Mesenchymal stem cell (in vitro differentiated cells and primary cell): ENCODE measurements at regions not wholly inside any gene's neighbourhood (a gene's known extent, or its start where the extent isn't known, plus 50 kb on each side); places are given as distances from the start of the nearest gene placed in this dataset.

ENCODE experiments used
- DNase-seq: peaks from one replicate; pipeline ENCODE4 v3.0.0-alpha.2; 2013
- H2AFZ ChIP-seq: one replicate; pipeline ENCODE4 v1.6.1; 2013; ENCODE audit warnings: low read depth, mild to moderate bottlenecking, control low read depth, inconsistent platforms, low read length, moderate library complexity
- H2AK5ac ChIP-seq: 2 replicates; pipeline ENCODE4 v1.6.1; 2013; ENCODE audit warnings: low read length, moderate library complexity, mild to moderate bottlenecking, inconsistent platforms; ENCODE audit not compliant: severe bottlenecking
- H2BK120ac ChIP-seq: one replicate; pipeline ENCODE4 v1.6.1; 2013; ENCODE audit warnings: low read depth, mild to moderate bottlenecking, inconsistent platforms, low read length, moderate library complexity
- H2BK12ac ChIP-seq, 2 experiments: one replicate each; pipeline ENCODE4 v1.6.1; 2013; ENCODE audit warnings: inconsistent platforms in 2 of 2, low read length in 2 of 2, mild to moderate bottlenecking in 2 of 2, moderate library complexity in 2 of 2, control low read depth in 1 of 2
- H2BK15ac ChIP-seq: one replicate; pipeline ENCODE4 v1.6.1; 2013; ENCODE audit warnings: mild to moderate bottlenecking, low read depth, inconsistent platforms; ENCODE audit not compliant: poor library complexity, severe bottlenecking
- H2BK5ac ChIP-seq: 2 replicates; pipeline ENCODE4 v1.6.1; 2013; ENCODE audit warnings: low read depth, mild to moderate bottlenecking, low read length, control low read depth, inconsistent platforms; ENCODE audit not compliant: poor library complexity, severe bottlenecking
- H3K14ac ChIP-seq, 2 experiments: one replicate each; pipeline ENCODE4 v1.6.1; 2013; ENCODE audit warnings: inconsistent platforms in 2 of 2, low read length in 2 of 2, control low read depth in 1 of 2, mild to moderate bottlenecking in 1 of 2, moderate library complexity in 1 of 2
- H3K18ac ChIP-seq, 2 experiments: one replicate each; pipeline ENCODE4 v1.6.1; 2013; ENCODE audit warnings: inconsistent platforms in 2 of 2, low read length in 2 of 2, control low read depth in 1 of 2, low read depth in 1 of 2, mild to moderate bottlenecking in 1 of 2
- H3K23ac ChIP-seq, 2 experiments: one replicate each; pipeline ENCODE4 v1.6.1; 2013; ENCODE audit warnings: inconsistent platforms in 2 of 2, low read length in 2 of 2, mild to moderate bottlenecking in 2 of 2, moderate library complexity in 2 of 2, control low read depth in 1 of 2
- H3K27ac ChIP-seq: 2 replicates; pipeline ENCODE4 v1.5.1; 2013; ENCODE audit warnings: mild to moderate bottlenecking, moderate library complexity, low read length, control low read depth, inconsistent platforms; ENCODE audit not compliant: poor library complexity, severe bottlenecking
- H3K27me3 ChIP-seq, 2 experiments: 2 replicates each; pipeline versions ENCODE4 v1.6.1 to v1.7.0; 2013; ENCODE audit warnings: low read length in 2 of 2, mild to moderate bottlenecking in 2 of 2, moderate library complexity in 2 of 2, control low read depth in 1 of 2, inconsistent platforms in 1 of 2; ENCODE audit not compliant: control insufficient read depth in 1 of 2, insufficient read depth in 1 of 2
- H3K36me3 ChIP-seq, 2 experiments: 2 replicates each; pipeline versions ENCODE4 v1.6.1 to v1.7.0; 2013; ENCODE audit warnings: low read length in 2 of 2, control low read depth in 1 of 2, inconsistent platforms in 1 of 2, low read depth in 1 of 2, mild to moderate bottlenecking in 1 of 2; ENCODE audit not compliant: insufficient read depth in 2 of 2, control insufficient read depth in 1 of 2
- H3K4ac ChIP-seq, 2 experiments: one replicate each; pipeline ENCODE4 v1.6.1; 2013; ENCODE audit warnings: inconsistent platforms in 2 of 2, low read length in 2 of 2, mild to moderate bottlenecking in 2 of 2, moderate library complexity in 2 of 2, control low read depth in 1 of 2, low read depth in 1 of 2
- H3K4me1 ChIP-seq: 2 replicates; pipeline ENCODE4 v1.6.1; 2013; ENCODE audit warnings: low read depth, low read length, control low read depth; ENCODE audit not compliant: control insufficient read depth, insufficient read depth
- H3K4me2 ChIP-seq: 2 replicates; pipeline ENCODE4 v1.6.1; 2013; ENCODE audit warnings: low read length, mild to moderate bottlenecking, inconsistent platforms; ENCODE audit not compliant: poor library complexity, severe bottlenecking
- H3K4me3 ChIP-seq, 2 experiments: 2 replicates each; pipeline versions ENCODE4 v1.5.1 to v1.7.0; 2013; ENCODE audit warnings: low read length in 2 of 2, mild to moderate bottlenecking in 2 of 2, control low read depth in 1 of 2, low read depth in 1 of 2; ENCODE audit not compliant: insufficient read depth in 1 of 2
- H3K79me1 ChIP-seq: replicated peaks from 2 replicates; pipeline ENCODE4 v1.6.1; 2013; ENCODE audit warnings: mild to moderate bottlenecking, control low read depth, low read length, inconsistent platforms; ENCODE audit not compliant: poor library complexity, severe bottlenecking
- H3K9ac ChIP-seq: 2 replicates; pipeline ENCODE4 v1.7.0; 2013; ENCODE audit warnings: mild to moderate bottlenecking, low read length, moderate library complexity
- H3K9me3 ChIP-seq: 2 replicates; pipeline ENCODE4 v1.7.0; 2013; ENCODE audit warnings: mild to moderate bottlenecking, low read length; ENCODE audit not compliant: control insufficient read depth
- H4K8ac ChIP-seq: one replicate; pipeline ENCODE4 v1.6.1; 2013; ENCODE audit warnings: inconsistent platforms, mild to moderate bottlenecking, low read length, moderate library complexity
- H4K91ac ChIP-seq: one replicate; pipeline ENCODE4 v1.6.1; 2013; ENCODE audit warnings: mild to moderate bottlenecking, low read length, inconsistent platforms
- WGBS: methylation state at CpG from one replicate; pipeline ENCODE4 v1.1.7; 2013; ENCODE audit warnings: mixed read lengths; 5-methylcytosine and 5-hydroxymethylcytosine counted together

- Histone ChIP-seq H3K9me3 (peaks cover 13% of the 10 kb centered on the region), H3K18ac (no peak overlapping the region), H2AFZ (no peak overlapping the region), H3K23ac (no peak overlapping the region), H4K8ac (no peak overlapping the region), H2BK12ac (no peak overlapping the region), H3K4ac (no peak overlapping the region), H3K4me1 (no peaks in the 10 kb centered on the region), H2AK5ac (no peak overlapping the region), H2BK15ac (no peak overlapping the region), H3K36me3 (no peaks in the 10 kb centered on the region), H3K27ac (no peak overlapping the region), H3K27me3 (no peaks in the 10 kb centered on the region), H3K9ac (no peak overlapping the region), H3K79me1 (no peaks in the 10 kb centered on the region), H2BK120ac (no peak overlapping the region), H3K4me3 (no peak overlapping the region), H2BK5ac (no peak overlapping the region), H4K91ac (no peak overlapping the region), H3K4me2 (no peak overlapping the region), H3K14ac (no peak overlapping the region)
- DNase-seq: no peak
Observed at GRCh38 chr9:8036914-8037524, 237.4 kb upstream of the DMAC1 start.

GRCh38 chr9:8033794-8034193 lies 234.2 kb upstream of the DMAC1 start:
- H2AK5ac ChIP-seq: no peak overlapping the region
- no peak overlapping the region for H2BK120ac ChIP-seq
- H3K23ac ChIP-seq: no peak overlapping the region
- H3K27me3 ChIP-seq: no peaks in the 10 kb centered on the region
- H3K4me2 ChIP-seq: no peak overlapping the region
- peaks cover 13% of the 10 kb centered on the region for H3K9me3 ChIP-seq
- H2BK5ac ChIP-seq: no peak overlapping the region
- H2AFZ ChIP-seq: no peak overlapping the region
- no peak overlapping the region for H2BK12ac ChIP-seq
- 91% methylated on average over 1 of the region's 2 CpGs for WGBS
- no peak overlapping the region for H3K14ac ChIP-seq
- no peak overlapping the region for H4K91ac ChIP-seq
- no peak overlapping the region for H3K4me3 ChIP-seq
- no peaks in the 10 kb centered on the region for H3K4me1 ChIP-seq
- H3K18ac ChIP-seq: no peak overlapping the region
- no peaks in the 10 kb centered on the region for H3K36me3 ChIP-seq
- no peak overlapping the region for H3K27ac ChIP-seq
- no peak overlapping the region for H3K4ac ChIP-seq
- H3K9ac ChIP-seq: no peak overlapping the region
- H3K79me1 ChIP-seq: no peaks in the 10 kb centered on the region
- no peak overlapping the region for H4K8ac ChIP-seq
- DNase-seq: no peak
- no peak overlapping the region for H2BK15ac ChIP-seq

DNA sequence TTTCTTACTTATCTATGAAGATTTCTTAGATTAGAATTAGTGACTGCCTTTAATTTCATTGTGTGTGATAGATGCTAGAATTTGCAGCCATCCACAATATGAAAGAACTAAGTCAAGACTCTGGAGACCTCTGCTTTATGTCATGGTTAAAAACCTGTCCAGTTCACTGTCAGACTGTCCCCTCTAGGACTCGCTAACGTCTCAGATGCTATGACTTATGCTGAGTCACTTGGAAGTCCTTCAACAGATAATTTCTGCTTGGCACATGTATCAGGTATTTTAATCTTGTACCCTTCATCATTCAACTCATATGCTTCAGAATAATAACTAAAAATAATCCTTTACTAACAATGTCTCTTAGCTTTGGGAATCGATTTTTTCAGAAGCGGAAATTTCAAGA lies 230.5 kb upstream of the DMAC1 start:
- Histone ChIP-seq H3K23ac (no peak overlapping the region), H2BK15ac (no peak overlapping the region)
- no peak for DNase-seq

GRCh38 chr9:8027351-8027750 lies 227.8 kb upstream of the DMAC1 start:
- Histone ChIP-seq H3K27ac (no peak overlapping the region), H3K4me2 (no peak overlapping the region), H2AK5ac (no peak overlapping the region), H4K8ac (no peak overlapping the region), H2BK5ac (no peak overlapping the region), H3K79me1 (no peaks in the 10 kb centered on the region), H3K9ac (no peak overlapping the region), H3K36me3 (no peaks in the 10 kb centered on the region), H2BK12ac (no peak overlapping the region), H2BK15ac (no peak overlapping the region), H3K4me1 (no peaks in the 10 kb centered on the region), H3K9me3 (no peaks in the 10 kb centered on the region), H3K27me3 (no peaks in the 10 kb centered on the region), H3K18ac (no peak overlapping the region), H3K14ac (no peak overlapping the region), H2BK120ac (no peak overlapping the region), H2AFZ (no peak overlapping the region), H3K4ac (no peak overlapping the region), H4K91ac (no peak overlapping the region), H3K23ac (no peak overlapping the region), H3K4me3 (no peak overlapping the region)
- no peak for DNase-seq
- WGBS: 57% methylated on average over 4 of the region's 4 CpGs

More for the DNA sequence above, 230.5 kb upstream of the DMAC1 start:
- Histone ChIP-seq H4K8ac (no peak overlapping the region), H2AFZ (no peak overlapping the region), H3K4me3 (no peak overlapping the region), H3K36me3 (no peaks in the 10 kb centered on the region), H3K4ac (no peak overlapping the region), H3K9me3 (no peaks in the 10 kb centered on the region), H3K18ac (no peak overlapping the region), H4K91ac (no peak overlapping the region), H3K4me2 (no peak overlapping the region), H2BK120ac (no peak overlapping the region), H3K27me3 (no peaks in the 10 kb centered on the region), H3K79me1 (no peaks in the 10 kb centered on the region), H2BK12ac (no peak overlapping the region), H3K9ac (no peak overlapping the region), H3K4me1 (no peaks in the 10 kb centered on the region), H2BK5ac (no peak overlapping the region), H3K14ac (no peak overlapping the region), H3K27ac (no peak overlapping the region), H2AK5ac (no peak overlapping the region)
- 54% methylated on average over 4 of the region's 4 CpGs for WGBS
